Endothelial cell of umbilical vein (primary cell): ENCODE measurements at regions not wholly inside any gene's neighbourhood (a gene's known extent, or its start where the extent isn't known, plus 50 kb on each side); places are given as distances from the start of the nearest gene placed in this dataset.

Experiments used
- CTCF ChIP-seq, 2 donors: IDR thresholded peaks; 1 replicate in 1 of 2; 2 replicates in 1 of 2; pipeline ENCODE4 v1.5.1; 2011; ENCODE audit warnings: low read length in 2 of 2, mild to moderate bottlenecking in 2 of 2, moderate library complexity in 2 of 2, control low read depth in 1 of 2, inconsistent platforms in 1 of 2, low read depth in 1 of 2; ENCODE audit not compliant: insufficient read depth in 1 of 2; ENCODE audit errors: extremely low read depth in 1 of 2
- EZH2 ChIP-seq: IDR thresholded peaks from 2 replicates; pipeline ENCODE4 v1.6.1; 2012; ENCODE audit warnings: borderline replicate concordance, low read depth, mild to moderate bottlenecking, moderate library complexity, low read length, inconsistent platforms; ENCODE audit not compliant: severe bottlenecking
- FOS ChIP-seq: IDR thresholded peaks from 2 replicates; pipeline ENCODE4 v1.6.1; 2011; ENCODE audit warnings: mild to moderate bottlenecking, low read length, moderate library complexity, borderline replicate concordance; ENCODE audit not compliant: insufficient read depth
- GATA2 ChIP-seq: IDR thresholded peaks from 2 replicates; pipeline ENCODE4 v1.7.0; 2011; ENCODE audit warnings: low read depth, mild to moderate bottlenecking, moderate library complexity, mixed read lengths, low read length; ENCODE audit not compliant: insufficient read length, insufficient read depth
- JUN ChIP-seq: IDR thresholded peaks from 2 replicates; pipeline ENCODE4 v1.6.1; 2011; ENCODE audit warnings: borderline replicate concordance, low read depth; ENCODE audit not compliant: insufficient read length, insufficient read depth
- MAX ChIP-seq: IDR thresholded peaks from 2 replicates; pipeline ENCODE4 v1.6.1; 2011; ENCODE audit not compliant: insufficient read depth, insufficient read length
- MYC ChIP-seq: IDR thresholded peaks from one replicate; pipeline ENCODE4 v1.6.1; 2011; ENCODE audit warnings: mild to moderate bottlenecking, low read depth, low read length
- POLR2A ChIP-seq: IDR thresholded peaks from 2 replicates; pipeline ENCODE4 v1.6.1; 2012; ENCODE audit warnings: low read depth, mild to moderate bottlenecking, control low read depth, low read length
- POLR2AphosphoS5 ChIP-seq: IDR thresholded peaks from 2 replicates; pipeline ENCODE4 v1.6.1; 2012; ENCODE audit warnings: low read depth, mild to moderate bottlenecking, control low read depth, low read length, moderate library complexity; ENCODE audit not compliant: insufficient read depth

- no peak for TF ChIP-seq MAX
- TF ChIP-seq POLR2AphosphoS5, result no peak
- TF ChIP-seq EZH2, result no peak
- TF ChIP-seq CTCF (IDR thresholded peaks at IDR 0.05; ENCODE audit: extremely low read depth in 1 of 2, insufficient read depth in 1 of 2, low read depth in 1 of 2, low read length in 2 of 2), result no peak
- TF ChIP-seq POLR2A, result no peak
- TF ChIP-seq GATA2, result no peak
- no peak for TF ChIP-seq FOS
- no peak for TF ChIP-seq MYC
- TF ChIP-seq JUN, result no peak
Measured at GRCh38 chrX:121858867-121859647, 811.6 kb downstream of the GLUD2 start.
